ENCODE measurements at regions not wholly inside any gene's neighbourhood (a gene's known extent, or its start where the extent isn't known, plus 50 kb on each side); places are given as distances from the start of the nearest gene placed in this dataset.
"Not testable (repeated sequence)": the region's sequence is repeated elsewhere in the genome, so short reads cannot be mapped to it uniquely, and the experiment has no call there.

DNA sequence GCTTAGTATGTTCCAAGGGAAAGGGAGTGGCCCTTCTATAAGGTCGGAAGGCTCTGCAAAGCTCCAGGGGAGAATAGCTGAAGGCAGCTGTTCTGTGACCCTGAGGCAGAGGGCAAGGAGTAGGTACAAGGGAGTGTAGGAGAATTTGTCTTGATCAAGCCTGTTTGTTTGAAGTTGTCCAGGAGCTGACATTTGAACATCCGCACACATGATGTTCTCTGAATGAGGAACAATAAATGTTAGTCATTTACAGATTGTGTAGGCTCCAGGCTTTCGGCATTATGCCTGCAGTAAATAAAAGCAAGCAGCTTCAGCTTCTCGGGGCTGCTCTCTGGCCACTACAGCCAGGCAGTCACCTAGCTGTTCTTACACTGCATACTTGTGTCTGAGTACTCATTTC lies 52.7 kb downstream of the CTAGE6 start:
- H2BK20ac ChIP-seq (ENCODE audit: low read depth, low read length); H3K9me3 ChIP-seq (ENCODE audit: control insufficient read depth, insufficient read depth, low read length); H2AFZ ChIP-seq (replicated peaks; ENCODE audit: low read length, poor library complexity); POLR2A ChIA-PET (ENCODE audit: unreplicated experiment); H3K27ac ChIP-seq (ENCODE audit: insufficient read depth, low read length); H2BK5ac ChIP-seq (ENCODE audit: low read depth, low read length, poor library complexity, severe bottlenecking); dilution Hi-C loops (cut with HindIII; ENCODE audit: low sequenced_read_pairs, unreplicated experiment); H3K56ac ChIP-seq (ENCODE audit: extremely low read depth, insufficient read depth, low read length); H3K4me1 ChIP-seq (ENCODE audit: control insufficient read depth, insufficient read depth, low read length); H3K9ac ChIP-seq (ENCODE audit: low read depth, low read length); CTCF ChIA-PET; in situ Hi-C loops (cut with MboI; ENCODE audit: low sequenced_read_pairs); H3K9me1 ChIP-seq (ENCODE audit: insufficient read depth, low read length); ATAC-seq (ENCODE audit: low read depth); DNase-seq; H4K91ac ChIP-seq (ENCODE audit: insufficient read depth, low read depth, low read length); H3K23ac ChIP-seq (ENCODE audit: low read depth, low read length); H4K20me1 ChIP-seq (ENCODE audit: insufficient read depth, low read length); H3K4me3 ChIP-seq (ENCODE audit: insufficient read depth, low read depth, low read length); H4K8ac ChIP-seq (ENCODE audit: low read depth in 2 of 2, low read length in 2 of 2); H2BK120ac ChIP-seq (ENCODE audit: low read depth, low read length); H3K4me2 ChIP-seq (ENCODE audit: low read depth, low read length); BruUV-seq (replicated peaks); H3K36me3 ChIP-seq (ENCODE audit: control insufficient read depth, insufficient read depth, low read length); H3K79me1 ChIP-seq (ENCODE audit: low read depth in 1 of 2, low read length in 2 of 2); H2BK15ac ChIP-seq (ENCODE audit: low read depth, low read length); H4K5ac ChIP-seq (ENCODE audit: low read depth, low read length); H3K18ac ChIP-seq (ENCODE audit: low read depth, low read length); H2AK5ac ChIP-seq (ENCODE audit: low read depth, low read length); H3K27me3 ChIP-seq (ENCODE audit: control insufficient read depth, insufficient read depth, low read length); intact Hi-C loops (cut with micrococcal nuclease); H2AK9ac ChIP-seq (replicated peaks; ENCODE audit: low read depth, low read length, poor library complexity); H3K14ac ChIP-seq (replicated peaks; ENCODE audit: low read depth, low read length); H3K4ac ChIP-seq (ENCODE audit: low read depth, low read length): not testable (repeated sequence)
- no CpG with 5 or more reads among the region's 4 CpGs for WGBS, 2 experiments (ENCODE audit: extremely low coverage in 2 of 2, insufficient read length in 1 of 2)

DNA sequence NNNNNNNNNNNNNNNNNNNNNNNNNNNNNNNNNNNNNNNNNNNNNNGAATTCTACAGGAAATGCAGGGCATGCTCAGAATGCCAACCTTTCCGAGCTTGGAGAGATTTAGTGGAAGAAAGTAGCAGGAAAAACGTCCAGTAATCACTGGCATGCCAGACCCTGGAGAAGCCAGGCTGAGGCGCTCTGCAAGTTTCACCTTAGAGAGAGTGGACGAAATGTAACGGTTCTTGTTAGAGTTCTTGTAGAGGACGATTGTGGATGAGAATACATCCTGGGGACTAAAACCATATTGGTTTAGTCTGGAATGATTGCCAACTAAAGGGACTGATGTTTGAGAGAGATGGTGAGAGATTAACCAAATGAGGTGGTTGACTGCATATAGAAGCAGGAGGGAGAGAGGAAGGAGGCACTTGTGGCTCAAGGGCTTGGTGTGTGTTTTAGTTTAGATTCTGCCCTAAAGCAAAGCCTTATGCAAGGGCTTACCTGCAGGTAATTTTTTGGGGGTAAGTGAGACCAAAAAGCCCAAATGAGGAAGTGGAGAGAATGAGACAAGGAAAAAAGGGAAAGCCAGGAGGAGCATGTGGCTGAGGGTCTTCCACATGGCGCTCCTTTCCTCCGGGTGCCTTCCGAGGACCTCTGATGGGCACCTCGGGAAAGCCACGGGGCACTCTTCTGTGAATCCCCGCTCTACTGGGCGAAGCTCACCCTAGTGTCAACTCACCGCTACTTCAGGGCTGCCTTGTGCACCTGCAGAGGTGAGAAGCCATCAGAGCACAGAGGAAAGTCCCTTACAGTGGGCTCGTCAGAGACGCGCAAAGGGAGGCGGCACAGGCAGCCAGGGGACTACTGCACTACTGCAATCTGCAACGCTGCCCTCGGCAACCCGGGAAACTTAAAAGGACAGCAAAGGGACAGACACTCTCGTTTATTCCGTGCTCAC lies 56.5 kb downstream of the CTAGE6 start:
- H3K4me2 ChIP-seq (ENCODE audit: low read depth, low read length); H3K9me1 ChIP-seq (ENCODE audit: insufficient read depth, low read length); H3K4me1 ChIP-seq (ENCODE audit: control insufficient read depth, insufficient read depth, low read length); H3K4me3 ChIP-seq (ENCODE audit: insufficient read depth, low read depth, low read length); H2BK20ac ChIP-seq (ENCODE audit: low read depth, low read length); POLR2A ChIA-PET (ENCODE audit: unreplicated experiment); H3K23ac ChIP-seq (ENCODE audit: low read depth, low read length); BruUV-seq (replicated peaks); H4K91ac ChIP-seq (ENCODE audit: insufficient read depth, low read depth, low read length); CTCF ChIA-PET; H4K5ac ChIP-seq (ENCODE audit: low read depth, low read length); H3K4ac ChIP-seq (ENCODE audit: low read depth, low read length); H3K14ac ChIP-seq (replicated peaks; ENCODE audit: low read depth, low read length); H2BK15ac ChIP-seq (ENCODE audit: low read depth, low read length); H3K27me3 ChIP-seq (ENCODE audit: control insufficient read depth, insufficient read depth, low read length); H2AFZ ChIP-seq (replicated peaks; ENCODE audit: low read length, poor library complexity); H3K9ac ChIP-seq (ENCODE audit: low read depth, low read length); in situ Hi-C loops (cut with MboI; ENCODE audit: low sequenced_read_pairs); H2AK9ac ChIP-seq (replicated peaks; ENCODE audit: low read depth, low read length, poor library complexity); H2BK5ac ChIP-seq (ENCODE audit: low read depth, low read length, poor library complexity, severe bottlenecking); H4K8ac ChIP-seq (ENCODE audit: low read depth in 2 of 2, low read length in 2 of 2); H3K27ac ChIP-seq (ENCODE audit: insufficient read depth, low read length); H2AK5ac ChIP-seq (ENCODE audit: low read depth, low read length); H2BK120ac ChIP-seq (ENCODE audit: low read depth, low read length); H3K56ac ChIP-seq (ENCODE audit: extremely low read depth, insufficient read depth, low read length); H3K79me1 ChIP-seq (ENCODE audit: low read depth in 1 of 2, low read length in 2 of 2); H3K18ac ChIP-seq (ENCODE audit: low read depth, low read length); intact Hi-C loops (cut with micrococcal nuclease); H4K20me1 ChIP-seq (ENCODE audit: insufficient read depth, low read length); H3K9me3 ChIP-seq (ENCODE audit: control insufficient read depth, insufficient read depth, low read length); DNase-seq; dilution Hi-C loops (cut with HindIII; ENCODE audit: low sequenced_read_pairs, unreplicated experiment); H3K36me3 ChIP-seq (ENCODE audit: control insufficient read depth, insufficient read depth, low read length): not testable (repeated sequence)
- WGBS, 2 experiments (ENCODE audit: extremely low coverage in 2 of 2, insufficient read length in 1 of 2) = no CpG with 5 or more reads among the region's 23 CpGs
- ATAC-seq (ENCODE audit: low read depth) = peak; percentile 72

Measured in IMR-90 (cell line).